ENCODE measurements at regions not wholly inside any gene's neighbourhood (a gene's known extent, or its start where the extent isn't known, plus 50 kb on each side); places are given as distances from the start of the nearest gene placed in this dataset.

GRCh38 chr1:73516451-73516850 is 681.5 kb downstream of the LRRIQ3 start:
- no peak for ATAC-seq
- 11 to 24% methylated on average over 1 of the region's 1 CpG for WGBS, 2 donors
- intact Hi-C loops (cut with DNase I), result no loop called here

DNA sequence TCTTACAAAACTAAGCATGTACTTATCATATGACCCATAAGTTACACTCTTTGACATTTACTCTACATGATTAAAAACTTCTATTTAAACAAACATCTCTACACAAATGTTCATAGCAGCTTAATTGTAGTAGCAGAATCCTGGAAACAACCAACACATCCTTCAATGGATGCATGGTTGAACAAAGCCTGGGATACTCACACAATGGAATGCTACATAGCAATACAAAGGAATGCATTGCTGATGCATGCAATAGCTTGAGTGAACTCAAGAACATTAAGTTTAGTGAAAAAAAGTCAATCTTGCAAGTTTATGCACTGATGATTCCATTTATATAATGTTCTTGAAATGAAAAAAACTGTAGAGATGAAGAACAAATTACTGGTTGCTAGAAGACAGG is 686.9 kb downstream of the LRRIQ3 start:
- Histone ChIP-seq H3K4me3 (no peak overlapping the region), H3K4me1 (no peaks in the 10 kb centered on the region), H3K9me3 (no peaks in the 10 kb centered on the region), H3K27me3 (no peaks in the 10 kb centered on the region), H3K36me3 (replicated peaks in 1 of 2; ENCODE audit: insufficient read depth in 1 of 2, low read depth in 2 of 2) (no peaks in the 10 kb centered on the region), H3K27ac (no peak overlapping the region)
- no peak for ATAC-seq
- TF ChIP-seq CTCF (IDR thresholded peaks at IDR 0.05) (no peak), POLR2A (IDR thresholded peaks at IDR 0.05) (no peak)
- DNase-seq, result no peak
- intact Hi-C loops (cut with DNase I), result no loop called here

More at GRCh38 chr1:73516451-73516850, 681.5 kb downstream of the LRRIQ3 start:
- no peak overlapping the region for H3K4me3 ChIP-seq
- TF ChIP-seq POLR2A (IDR thresholded peaks at IDR 0.05), result no peak
- TF ChIP-seq CTCF (IDR thresholded peaks at IDR 0.05), result no peak
- H3K36me3 ChIP-seq (replicated peaks in 1 of 2; ENCODE audit: insufficient read depth in 1 of 2, low read depth in 2 of 2), result no peaks in the 10 kb centered on the region
- H3K27me3 ChIP-seq, result no peaks in the 10 kb centered on the region
- DNase-seq, result no peak
- no peaks in the 10 kb centered on the region for H3K4me1 ChIP-seq
- H3K27ac ChIP-seq, result no peak overlapping the region
- no peaks in the 10 kb centered on the region for H3K9me3 ChIP-seq

GRCh38 chr1:73500154-73500553 is 697.8 kb downstream of the LRRIQ3 start:
- intact Hi-C loops (cut with DNase I), result no loop called here
- TF ChIP-seq CTCF (IDR thresholded peaks at IDR 0.05) (no peak), POLR2A (IDR thresholded peaks at IDR 0.05) (no peak)
- WGBS, 2 donors, result 28 to 59% methylated on average over 2 of the region's 2 CpGs
- no peaks in the 10 kb centered on the region for H3K36me3 ChIP-seq (replicated peaks in 1 of 2; ENCODE audit: insufficient read depth in 1 of 2, low read depth in 2 of 2)
- H3K27me3 ChIP-seq, result no peaks in the 10 kb centered on the region
- ATAC-seq (no peak), DNase-seq (no peak)
- no peaks in the 10 kb centered on the region for H3K9me3 ChIP-seq
- H3K4me3 ChIP-seq, result no peak overlapping the region
- no peak overlapping the region for H3K27ac ChIP-seq
- H3K4me1 ChIP-seq, result no peaks in the 10 kb centered on the region

GRCh38 chr1:73499671-73500070 is 698.3 kb downstream of the LRRIQ3 start:
- WGBS, 2 donors, result 26 to 27% methylated on average over 2 of the region's 2 CpGs
- no peak for ATAC-seq

More at GRCh38 chr1:73499671-73500070, 698.3 kb downstream of the LRRIQ3 start:
- no peaks in the 10 kb centered on the region for H3K9me3 ChIP-seq
- no peak for DNase-seq
- H3K27me3 ChIP-seq, result no peaks in the 10 kb centered on the region
- H3K36me3 ChIP-seq (replicated peaks in 1 of 2; ENCODE audit: insufficient read depth in 1 of 2, low read depth in 2 of 2), result no peaks in the 10 kb centered on the region
- H3K4me1 ChIP-seq, result no peaks in the 10 kb centered on the region
- no peak overlapping the region for H3K4me3 ChIP-seq
- TF ChIP-seq POLR2A (IDR thresholded peaks at IDR 0.05), result no peak
- no peak for TF ChIP-seq CTCF (IDR thresholded peaks at IDR 0.05)
- no peak overlapping the region for H3K27ac ChIP-seq
- intact Hi-C loops (cut with DNase I), result no loop called here

All from body of pancreas (tissue), 4 donors.